HG03575 (cell line): ENCODE measurements at regions not wholly inside any gene's neighbourhood (a gene's known extent, or its start where the extent isn't known, plus 50 kb on each side); places are given as distances from the start of the nearest gene placed in this dataset.
"Not testable (repeated sequence)": the region's sequence is repeated elsewhere in the genome, so short reads cannot be mapped to it uniquely, and the experiment has no call there.

Source experiments
- ATAC-seq: cut with Tn5 transposase; IDR thresholded peaks from one replicate; pipeline ENCODE4 v1.9.1; 2021; ENCODE audit not compliant: unreplicated experiment, insufficient number of reproducible peaks, low FRiP score; ENCODE audit errors: extremely low read depth

- ATAC-seq: not testable (repeated sequence)
Observed at GRCh38 chr21:5165829-5166228, 5355.6 kb upstream of the TPTE start.
